Fibroblast of pulmonary artery (primary cell): ENCODE measurements at regions not wholly inside any gene's neighbourhood (a gene's known extent, or its start where the extent isn't known, plus 50 kb on each side); places are given as distances from the start of the nearest gene placed in this dataset.
A peak's percentile ranks its signal among the peaks of the same experiment; 100 is the strongest.

Experiments
- DNase-seq: peaks from one replicate; pipeline ENCODE4 v3.0.0-alpha.2; 2010; ENCODE audit warnings: low read depth
- H3K4me3 ChIP-seq: replicated peaks from 2 replicates; pipeline ENCODE4 v1.5.1; 2011; ENCODE audit warnings: low read depth, mild to moderate bottlenecking, control low read depth, low read length, moderate library complexity
- TF ChIP-seq, protein P1 (sequence below): IDR thresholded peaks from 2 replicates; pipeline ENCODE4 v1.5.1; 2011; ENCODE audit warnings: mild to moderate bottlenecking, control low read depth, low read length, inconsistent platforms; ENCODE audit errors: missing control alignments

DNA sequence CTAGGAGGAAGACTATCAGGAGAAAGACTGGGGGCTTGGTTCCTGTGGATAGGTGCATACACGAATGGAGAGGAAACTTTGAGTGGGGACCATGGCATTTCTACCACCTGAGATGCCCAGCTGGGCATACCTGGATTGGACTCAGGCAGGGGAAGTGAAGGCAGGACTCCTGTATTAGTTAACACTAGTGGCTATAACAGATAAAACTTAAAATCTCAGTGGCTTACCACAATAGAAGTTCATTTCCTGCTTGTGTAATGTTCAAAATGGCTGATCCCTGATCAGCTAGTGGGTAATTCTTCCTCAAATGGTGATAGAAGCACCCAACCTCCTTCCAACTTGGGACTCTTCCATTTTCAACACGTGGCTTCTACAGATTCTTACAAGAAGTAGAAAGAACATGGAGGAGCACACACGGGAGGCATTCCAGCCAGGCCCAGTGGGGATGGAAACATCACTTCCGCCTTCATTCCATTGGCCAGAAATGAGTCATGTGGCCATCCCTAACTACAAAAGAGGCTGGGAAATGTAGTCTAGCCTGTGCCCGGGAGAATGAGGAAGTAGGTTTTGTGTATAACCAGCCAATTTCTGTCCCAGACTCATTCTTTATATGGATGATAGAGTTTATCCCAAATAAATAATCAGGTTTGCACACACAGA is 112.1 kb downstream of the UTP18 start:
- TF ChIP-seq, protein P1, sequence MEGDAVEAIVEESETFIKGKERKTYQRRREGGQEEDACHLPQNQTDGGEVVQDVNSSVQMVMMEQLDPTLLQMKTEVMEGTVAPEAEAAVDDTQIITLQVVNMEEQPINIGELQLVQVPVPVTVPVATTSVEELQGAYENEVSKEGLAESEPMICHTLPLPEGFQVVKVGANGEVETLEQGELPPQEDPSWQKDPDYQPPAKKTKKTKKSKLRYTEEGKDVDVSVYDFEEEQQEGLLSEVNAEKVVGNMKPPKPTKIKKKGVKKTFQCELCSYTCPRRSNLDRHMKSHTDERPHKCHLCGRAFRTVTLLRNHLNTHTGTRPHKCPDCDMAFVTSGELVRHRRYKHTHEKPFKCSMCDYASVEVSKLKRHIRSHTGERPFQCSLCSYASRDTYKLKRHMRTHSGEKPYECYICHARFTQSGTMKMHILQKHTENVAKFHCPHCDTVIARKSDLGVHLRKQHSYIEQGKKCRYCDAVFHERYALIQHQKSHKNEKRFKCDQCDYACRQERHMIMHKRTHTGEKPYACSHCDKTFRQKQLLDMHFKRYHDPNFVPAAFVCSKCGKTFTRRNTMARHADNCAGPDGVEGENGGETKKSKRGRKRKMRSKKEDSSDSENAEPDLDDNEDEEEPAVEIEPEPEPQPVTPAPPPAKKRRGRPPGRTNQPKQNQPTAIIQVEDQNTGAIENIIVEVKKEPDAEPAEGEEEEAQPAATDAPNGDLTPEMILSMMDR, result no peak
- peak; percentile 55 for DNase-seq
- no peak overlapping the region for H3K4me3 ChIP-seq

- H3K4me3 ChIP-seq, result no peak overlapping the region
- TF ChIP-seq, protein P1, result no peak
- no peak for DNase-seq
Measured at GRCh38 chr17:51373489-51374152, 113.3 kb downstream of the UTP18 start.

DNA sequence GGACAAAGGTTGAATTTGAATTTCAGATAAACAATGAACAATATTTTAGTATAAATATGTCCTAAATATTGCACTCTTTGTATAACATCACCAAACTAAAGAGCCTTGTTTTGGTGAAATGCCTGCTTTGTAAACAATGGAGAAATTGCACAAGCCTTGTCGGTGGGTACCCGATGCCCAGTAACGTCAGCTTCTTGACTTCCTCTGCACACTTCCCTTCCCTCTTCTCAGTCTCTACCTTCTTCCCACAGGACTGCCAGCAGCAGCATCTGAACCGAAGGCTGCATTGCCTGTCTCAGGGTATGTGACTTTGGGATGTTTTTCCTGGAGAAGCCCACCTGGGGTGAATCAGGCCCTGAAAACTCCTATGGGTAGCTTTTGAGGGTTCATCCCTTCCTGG is 113.9 kb downstream of the UTP18 start:
- TF ChIP-seq, protein P1, result no peak
- H3K4me3 ChIP-seq, result no peak overlapping the region
- DNase-seq, result no peak

- TF ChIP-seq, protein P1, result no peak
- H3K4me3 ChIP-seq, result no peak overlapping the region
- DNase-seq, result no peak
Measured at GRCh38 chr17:51375771-51376170, 115.4 kb downstream of the UTP18 start.

GRCh38 chr17:51376739-51377138 is 116.4 kb downstream of the UTP18 start:
- TF ChIP-seq, protein P1, result no peak
- H3K4me3 ChIP-seq, result no peak overlapping the region
- DNase-seq, result no peak

DNA sequence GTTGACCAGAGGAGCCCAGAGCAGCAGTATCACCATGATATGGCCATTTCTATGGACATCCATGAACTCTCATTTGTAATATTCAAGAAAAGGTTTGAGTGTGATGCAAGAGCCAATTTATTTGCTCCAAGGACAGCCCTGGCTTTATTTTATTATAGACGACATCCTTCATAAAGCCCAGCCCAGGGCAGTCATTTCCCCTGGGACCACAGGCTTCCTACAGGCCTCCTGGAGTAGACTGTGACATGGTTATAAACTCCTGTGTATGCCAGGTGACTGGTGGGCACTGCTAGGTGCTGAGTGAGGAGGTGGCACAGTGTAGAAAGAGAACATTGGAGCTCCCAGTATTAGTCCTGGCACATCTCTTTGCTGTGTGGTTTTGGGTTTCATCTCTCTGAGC is 120.9 kb downstream of the UTP18 start:
- TF ChIP-seq, protein P1, result no peak
- H3K4me3 ChIP-seq, result no peak overlapping the region
- no peak for DNase-seq

GRCh38 chr17:51385208-51385607 is 124.9 kb downstream of the UTP18 start:
- no peak for DNase-seq
- TF ChIP-seq, protein P1, result no peak
- H3K4me3 ChIP-seq, result no peak overlapping the region
